K562 (cell line): ENCODE measurements at regions not wholly inside any gene's neighbourhood (a gene's known extent, or its start where the extent isn't known, plus 50 kb on each side); places are given as distances from the start of the nearest gene placed in this dataset.

Experiments used
- ATAC-seq: fragments of 200-7000 bp; cut with Tn5 transposase; 3 replicates; pipeline ENCODE4 v1.9.1; 2020; ENCODE audit warnings: moderate library complexity
- BruUV-seq: library from RNA; stranded (reverse); fragments of 400-500 nt; replicated peaks from 2 replicates; lab custom pipeline; 2021; lab: Mats Ljungman, UMichigan
- CTCF ChIA-PET: fragments of 300-600 bp; formaldehyde crosslinking; extraction: SDS; loops from one replicate; lab custom pipeline; 2021; ENCODE audit warnings: low intra/inter-chr PET ratio; lab: Yijun Ruan, JAX
- POLR2A ChIA-PET: fragments of 300-600, 350-650 bp; sonication (Branson Sonifier 250); formaldehyde crosslinking; extraction: SDS; loops from one replicate; lab custom pipeline; 2021; ENCODE audit warnings: antibody characterized with exemption, inconsistent platforms; lab: Yijun Ruan, JAX
- DNase-seq, 4 experiments: peaks; one replicate each; pipeline versions ENCODE4 v3.0.0 to v3.0.0-alpha.2; 2011 to 2018; ENCODE audit warnings: low spot score in 3 of 4, mixed read lengths in 3 of 4; ENCODE audit errors: extremely low read depth in 1 of 4
- FAIRE-seq: peaks from 2 replicates; lab custom pipeline; 2011; peaks lifted over from hg19 to GRCh38; lab: Jason Lieb, UNC
- H2AFZ ChIP-seq: 2 replicates; pipeline ENCODE4 v1.6.0; 2011; ENCODE audit warnings: low read depth, low read length, control low read depth, inconsistent platforms
- H3K27ac ChIP-seq: fragments of 200-600 bp; 3 replicates; pipeline ENCODE4 v1.8.0; 2011; ENCODE audit warnings: low read depth, mild to moderate bottlenecking, control low read depth, inconsistent platforms, low read length, moderate library complexity, mixed read lengths; ENCODE audit errors: extremely low read depth
- H3K27me3 ChIP-seq, 2 experiments: fragments of 300-600 bp in 1 of 2; 2 replicates in 1 of 2; 3 replicates in 1 of 2; pipeline versions ENCODE4 v1.6.0 to v1.8.0; 2011; ENCODE audit warnings: inconsistent platforms in 2 of 2, low read length in 2 of 2, mild to moderate bottlenecking in 1 of 2, mixed read lengths in 1 of 2, moderate library complexity in 1 of 2; ENCODE audit not compliant: control insufficient read depth in 2 of 2, insufficient read depth in 2 of 2
- H3K36me3 ChIP-seq: fragments of 300-600 bp; 3 replicates; pipeline ENCODE4 v1.8.0; 2011; ENCODE audit warnings: mild to moderate bottlenecking, low read length, inconsistent platforms; ENCODE audit not compliant: control insufficient read depth, insufficient read depth
- H3K4me1 ChIP-seq, 2 experiments: fragments of 200-600 bp in 1 of 2; replicated peaks in 1 of 2; 2 replicates in 1 of 2; 3 replicates in 1 of 2; pipeline versions ENCODE4 v1.5.1 to v1.8.0; 2011; ENCODE audit warnings: inconsistent platforms in 2 of 2, low read length in 2 of 2, mild to moderate bottlenecking in 1 of 2, mixed read lengths in 1 of 2, moderate library complexity in 1 of 2; ENCODE audit not compliant: control insufficient read depth in 2 of 2, insufficient read depth in 2 of 2
- H3K4me2 ChIP-seq: 2 replicates; pipeline ENCODE4 v1.6.1; 2011; ENCODE audit warnings: low read length, control low read depth, inconsistent platforms, mixed read lengths; ENCODE audit not compliant: insufficient read depth
- H3K4me3 ChIP-seq: fragments of 200-600 bp; sonication (generic), shearing (Covaris generic); 2 replicates; pipeline ENCODE4 v1.5.1; 2016; ENCODE audit warnings: control low read depth, inconsistent platforms
- H3K79me2 ChIP-seq: fragments of 200-600 bp; 3 replicates; pipeline ENCODE4 v1.8.0; 2011; ENCODE audit warnings: low read length, inconsistent platforms; ENCODE audit not compliant: control insufficient read depth, insufficient read depth
- H3K9ac ChIP-seq, 2 experiments: 2 replicates each; pipeline versions ENCODE4 v1.6.0 to v1.6.1; 2011; ENCODE audit warnings: low read depth in 2 of 2, low read length in 2 of 2, control low read depth in 1 of 2, inconsistent platforms in 1 of 2, mild to moderate bottlenecking in 1 of 2, mixed read lengths in 1 of 2; ENCODE audit not compliant: insufficient read depth in 1 of 2
- H3K9me1 ChIP-seq: one replicate; pipeline ENCODE4 v1.6.0; 2011; ENCODE audit warnings: inconsistent platforms, mild to moderate bottlenecking, low read length, moderate library complexity; ENCODE audit not compliant: control insufficient read depth, insufficient read depth
- H3K9me3 ChIP-seq: replicated peaks from 2 replicates; pipeline ENCODE4 v1.5.1; 2011; ENCODE audit warnings: low read depth, low read length, inconsistent platforms; ENCODE audit not compliant: control insufficient read depth, insufficient read depth
- H4K20me1 ChIP-seq: replicated peaks from 2 replicates; pipeline ENCODE4 v1.6.1; 2011; ENCODE audit warnings: low read length, inconsistent platforms, mixed read lengths; ENCODE audit not compliant: control insufficient read depth, insufficient read depth
- ARHGAP35 ChIP-seq: fragments of 450-650 bp; IDR thresholded peaks from 2 replicates; pipeline ENCODE4 v1.6.1; 2018; ENCODE audit not compliant: partially characterized antibody
- CBX1 ChIP-seq: sonication (generic); IDR thresholded peaks from 2 replicates; pipeline ENCODE4 v1.6.1; 2016; ENCODE audit warnings: antibody characterized with exemption, low read depth, mild to moderate bottlenecking
- CBX3 ChIP-seq, 2 experiments: IDR thresholded peaks; 1 replicate in 1 of 2; 2 replicates in 1 of 2; pipeline ENCODE4 v1.6.1; 2012; ENCODE audit warnings: inconsistent platforms in 2 of 2, low read length in 2 of 2, borderline replicate concordance in 1 of 2, control low read depth in 1 of 2
- CHCHD3 ChIP-seq: fragments of 250-450 bp; sonication (Bioruptor Pico); IDR thresholded peaks from 2 replicates; pipeline ENCODE4 v2.1.2; 2022; ENCODE audit warnings: mild to moderate bottlenecking
- DACH1 ChIP-seq: fragments of 450-650 bp; IDR thresholded peaks from 2 replicates; pipeline ENCODE4 v1.6.1; 2018; ENCODE audit not compliant: partially characterized antibody
- ETV1 ChIP-seq: fragments of 450-650 bp; conservative IDR thresholded peaks from 2 replicates; pipeline ENCODE4 v1.6.1; 2016; ENCODE audit warnings: missing genetic modification characterization, control low read depth, low read depth, missing compliant biosample characterization
- GATAD2B ChIP-seq: fragments of 450-650 bp; IDR thresholded peaks from 2 replicates; pipeline ENCODE4 v1.6.1; 2017; ENCODE audit warnings: mild to moderate bottlenecking, borderline replicate concordance
- HNRNPUL1 ChIP-seq: fragments of 200-400 bp; formaldehyde crosslinking; IDR thresholded peaks from 2 replicates; pipeline ENCODE4 v1.6.1; 2017; ENCODE audit warnings: low read length
- MAFG ChIP-seq: fragments of 450-650 bp; conservative IDR thresholded peaks from 2 replicates; pipeline ENCODE4 v1.6.1; 2016; ENCODE audit warnings: missing genetic modification characterization, missing compliant biosample characterization
- MAFK ChIP-seq: IDR thresholded peaks from 2 replicates; pipeline ENCODE4 v1.6.1; 2011; ENCODE audit warnings: low read length, improper control_type of control experiment
- MTF1 ChIP-seq: fragments of 250-450 bp; sonication (Bioruptor Pico); IDR thresholded peaks from 2 replicates; pipeline ENCODE4 v1.9.0; 2021; ENCODE audit warnings: moderate library complexity, mild to moderate bottlenecking, inconsistent platforms, borderline replicate concordance
- PTBP1 ChIP-seq: fragments of 200-400 bp; formaldehyde crosslinking; IDR thresholded peaks from 2 replicates; pipeline ENCODE4 v1.6.1; 2017; ENCODE audit warnings: low read depth, low read length
- RHOXF2B ChIP-seq: fragments of 250-450 bp; sonication (Bioruptor Pico); conservative IDR thresholded peaks from 2 replicates; pipeline ENCODE4 v1.5.1; 2021
- ZC3H11A ChIP-seq: IDR thresholded peaks from 2 replicates; pipeline ENCODE4 v1.6.1; 2012; ENCODE audit warnings: low read depth, low read length, improper control_type of control experiment
- WGBS: fragments of 100-300 bp; shearing (Covaris generic); methylation state at CpG from one replicate; pipeline ENCODE4 v1.1.6; 2016; ENCODE audit warnings: low coverage, mixed read lengths; ENCODE audit not compliant: insufficient coverage; ENCODE audit errors: missing lambda C conversion rate; 5-methylcytosine and 5-hydroxymethylcytosine counted together
- in situ Hi-C: fragments of 300-500 bp; cut with MboI; formaldehyde crosslinking; loops from 4 replicates; pipeline ENCODE4 v1.15.0; 2018; ENCODE audit warnings: inconsistent platforms, mixed read lengths
- intact Hi-C: fragments of 100-400 bp; cut with micrococcal nuclease; formaldehyde crosslinking; loops from 2 replicates; pipeline ENCODE4 v1.14.2; 2022
- TF ChIP-seq, protein P1 (sequence below): fragments of 450-650 bp; formaldehyde crosslinking; conservative IDR thresholded peaks from 2 replicates; pipeline ENCODE4 v1.4.0; 2022; ENCODE audit warnings: mild to moderate bottlenecking, missing genetic modification characterization

DNA sequence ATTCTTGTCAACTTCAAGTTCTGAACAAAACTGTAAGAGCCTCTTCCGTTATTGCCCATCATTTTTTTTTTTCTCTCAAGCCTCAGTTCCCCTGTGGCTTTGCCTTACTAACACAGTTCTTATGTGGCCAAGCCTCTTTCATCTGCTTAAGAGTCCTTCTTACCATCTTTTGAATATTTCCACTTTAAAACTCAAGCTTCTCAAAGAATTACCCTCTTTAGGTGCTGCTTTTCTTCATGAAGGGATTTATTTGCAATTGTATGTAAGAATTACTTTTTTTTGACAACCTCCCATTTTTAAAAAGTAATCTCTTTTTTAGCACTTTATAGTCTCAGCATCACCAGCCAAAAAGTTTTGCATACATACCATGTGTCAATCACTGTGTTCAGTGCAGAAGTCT is 240.2 kb upstream of the RMST start (continued):
- TF ChIP-seq RHOXF2B (CRISPR knock-in tag) (no peak), CBX1 (no peak), GATAD2B (no peak), ZC3H11A (no peak), ARHGAP35 (no peak)
- TF ChIP-seq, protein P1, sequence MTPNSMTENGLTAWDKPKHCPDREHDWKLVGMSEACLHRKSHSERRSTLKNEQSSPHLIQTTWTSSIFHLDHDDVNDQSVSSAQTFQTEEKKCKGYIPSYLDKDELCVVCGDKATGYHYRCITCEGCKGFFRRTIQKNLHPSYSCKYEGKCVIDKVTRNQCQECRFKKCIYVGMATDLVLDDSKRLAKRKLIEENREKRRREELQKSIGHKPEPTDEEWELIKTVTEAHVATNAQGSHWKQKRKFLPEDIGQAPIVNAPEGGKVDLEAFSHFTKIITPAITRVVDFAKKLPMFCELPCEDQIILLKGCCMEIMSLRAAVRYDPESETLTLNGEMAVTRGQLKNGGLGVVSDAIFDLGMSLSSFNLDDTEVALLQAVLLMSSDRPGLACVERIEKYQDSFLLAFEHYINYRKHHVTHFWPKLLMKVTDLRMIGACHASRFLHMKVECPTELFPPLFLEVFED (CRISPR knock-in tag): no peak

DNA sequence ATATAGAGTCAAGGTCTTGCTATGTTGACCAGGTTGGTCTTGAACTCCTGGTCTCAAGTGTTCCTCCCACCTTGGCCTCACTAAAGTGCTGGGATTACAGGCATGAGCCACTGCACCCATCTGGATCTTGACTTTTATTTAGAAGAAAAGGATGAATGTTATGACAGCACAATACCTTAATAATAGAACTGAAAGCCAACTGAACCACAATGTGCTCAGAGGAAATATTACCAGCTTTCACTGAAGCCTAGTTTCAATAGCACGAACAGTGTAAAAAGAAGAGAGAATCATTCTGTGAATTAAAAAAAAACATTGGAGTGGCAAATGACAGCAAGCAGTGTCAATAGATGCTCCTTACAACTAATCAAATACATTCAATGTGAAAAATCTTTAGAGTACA is 239.2 kb upstream of the RMST start:
- Histone ChIP-seq H3K4me3 (no peak overlapping the region), H2AFZ (no peak overlapping the region), H3K27ac (no peak overlapping the region), H3K27me3 (no peaks in the 10 kb centered on the region), H4K20me1 (no peaks in the 10 kb centered on the region), H3K9me3 (no peaks in the 10 kb centered on the region), H3K9ac (no peak overlapping the region), H3K4me2 (no peak overlapping the region), H3K9me1 (no peaks in the 10 kb centered on the region), H3K36me3 (no peaks in the 10 kb centered on the region), H3K4me1 (no peaks in the 10 kb centered on the region), H3K79me2 (no peaks in the 10 kb centered on the region)
- DNase-seq (no peak), FAIRE-seq (no peak), ATAC-seq (no peak)
- in situ Hi-C loops: no loop called here
- CTCF ChIA-PET: no interaction called here
- BruUV-seq: no TSS peak
- intact Hi-C loops: no loop called here
- 0% methylated on average over 1 of the region's 1 CpG for WGBS
- POLR2A ChIA-PET: no interaction called here
- TF ChIP-seq ETV1 (tag) (no peak), MTF1 (no peak), PTBP1 (no peak), DACH1 (no peak), MAFG (tag) (no peak), CBX3 (IDR thresholded peaks at IDR 0.05; ENCODE audit: borderline replicate concordance in 1 of 2, low read length in 2 of 2) (no peak), MAFK (no peak), CHCHD3 (no peak), HNRNPUL1 (no peak)
